Activated CD4-positive, alpha-beta T cell treated with anti-CD3 and anti-CD28 coated beads, Interleukin-2, amount 50 U/mL, for 24 hours (primary cell): ENCODE measurements at regions not wholly inside any gene's neighbourhood (a gene's known extent, or its start where the extent isn't known, plus 50 kb on each side); places are given as distances from the start of the nearest gene placed in this dataset.

ENCODE experiments used
- DNase-seq, 2 donors: peaks; one replicate each; pipeline ENCODE4 v3.0.0-alpha.2; 2020; ENCODE audit warnings: low read depth in 1 of 2, low spot score in 1 of 2

DNA sequence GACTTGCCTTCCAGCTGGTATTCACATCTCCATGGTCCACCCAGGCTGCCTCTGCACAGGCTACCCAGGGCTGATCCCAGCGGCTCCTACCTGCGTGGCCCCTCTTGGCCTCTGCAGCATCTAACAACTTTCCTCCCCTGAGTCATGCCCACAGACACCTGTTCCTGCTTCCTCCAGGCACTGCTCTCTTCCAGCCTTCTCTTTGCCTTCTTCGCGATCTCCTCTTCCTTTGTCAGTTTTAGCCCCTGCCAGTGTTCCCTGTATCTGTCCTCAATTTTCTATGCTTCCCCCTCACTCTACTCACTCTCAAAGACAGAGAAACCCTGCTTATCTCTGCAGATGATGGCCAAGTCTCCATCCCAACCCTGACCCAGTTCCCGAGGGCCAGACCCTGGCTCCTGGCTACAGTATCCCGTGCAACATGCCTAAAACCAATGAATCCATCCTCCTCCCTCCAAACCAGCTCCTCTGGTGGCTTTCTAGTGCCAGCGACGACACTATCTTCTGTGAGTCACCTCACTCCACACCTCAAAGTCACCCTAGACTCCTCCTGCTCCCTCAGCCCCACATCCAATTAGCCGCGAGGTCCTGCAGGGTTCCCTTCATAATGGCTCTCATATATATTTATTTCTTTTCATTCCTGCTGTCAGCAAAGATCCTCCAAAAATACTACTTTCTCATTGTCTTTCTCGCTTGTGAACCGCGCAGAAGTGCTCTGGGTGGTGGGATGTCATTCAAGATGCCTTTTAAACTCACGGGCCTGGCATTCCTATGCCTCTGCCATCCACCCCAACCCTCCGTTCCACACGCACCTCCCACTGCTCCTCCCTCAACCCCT, 259.2 kb downstream of the TOMM20 start:
- no peak for DNase-seq

DNA sequence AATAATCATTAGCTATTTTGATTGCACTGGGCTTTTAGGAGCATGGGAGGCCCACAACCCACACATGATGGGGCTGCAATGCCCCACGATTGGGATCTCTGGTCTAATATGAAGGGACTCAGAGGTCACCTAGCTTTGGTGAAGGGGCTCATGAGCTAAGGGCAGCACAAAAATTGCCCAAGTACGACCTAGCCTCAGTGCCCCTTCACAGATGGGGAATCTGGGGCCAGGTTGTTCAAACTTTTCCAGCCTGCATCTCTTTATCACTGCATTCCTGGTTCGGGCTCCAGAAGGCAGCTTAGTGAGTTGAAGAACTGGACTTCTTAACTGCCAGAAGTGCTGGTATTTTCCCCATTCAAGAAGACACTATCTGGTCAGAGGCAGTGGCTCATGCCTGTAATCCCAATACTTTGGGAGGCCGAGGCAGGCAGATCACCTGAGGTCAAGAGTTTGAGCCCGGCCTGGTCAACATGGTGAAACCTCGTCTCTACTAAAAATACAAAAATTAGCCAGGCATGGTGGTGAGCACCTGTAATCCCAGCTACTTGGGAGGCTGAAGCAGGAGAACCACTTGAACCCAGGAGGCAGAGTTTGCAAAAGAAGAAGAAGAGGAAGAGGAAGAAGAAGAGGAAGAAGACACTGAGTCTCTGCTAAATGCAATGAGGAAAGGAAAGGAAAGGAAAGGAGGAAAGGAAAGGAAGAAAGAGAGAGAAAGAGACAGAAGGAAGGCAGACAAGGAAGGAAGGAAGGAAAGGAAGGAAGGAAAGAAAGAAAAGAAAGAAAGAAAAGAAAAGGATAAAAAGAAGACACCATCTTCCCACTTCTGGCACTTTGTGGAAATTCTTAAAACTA, 258.5 kb upstream of the IRF2BP2 start:
- no peak for DNase-seq

DNA sequence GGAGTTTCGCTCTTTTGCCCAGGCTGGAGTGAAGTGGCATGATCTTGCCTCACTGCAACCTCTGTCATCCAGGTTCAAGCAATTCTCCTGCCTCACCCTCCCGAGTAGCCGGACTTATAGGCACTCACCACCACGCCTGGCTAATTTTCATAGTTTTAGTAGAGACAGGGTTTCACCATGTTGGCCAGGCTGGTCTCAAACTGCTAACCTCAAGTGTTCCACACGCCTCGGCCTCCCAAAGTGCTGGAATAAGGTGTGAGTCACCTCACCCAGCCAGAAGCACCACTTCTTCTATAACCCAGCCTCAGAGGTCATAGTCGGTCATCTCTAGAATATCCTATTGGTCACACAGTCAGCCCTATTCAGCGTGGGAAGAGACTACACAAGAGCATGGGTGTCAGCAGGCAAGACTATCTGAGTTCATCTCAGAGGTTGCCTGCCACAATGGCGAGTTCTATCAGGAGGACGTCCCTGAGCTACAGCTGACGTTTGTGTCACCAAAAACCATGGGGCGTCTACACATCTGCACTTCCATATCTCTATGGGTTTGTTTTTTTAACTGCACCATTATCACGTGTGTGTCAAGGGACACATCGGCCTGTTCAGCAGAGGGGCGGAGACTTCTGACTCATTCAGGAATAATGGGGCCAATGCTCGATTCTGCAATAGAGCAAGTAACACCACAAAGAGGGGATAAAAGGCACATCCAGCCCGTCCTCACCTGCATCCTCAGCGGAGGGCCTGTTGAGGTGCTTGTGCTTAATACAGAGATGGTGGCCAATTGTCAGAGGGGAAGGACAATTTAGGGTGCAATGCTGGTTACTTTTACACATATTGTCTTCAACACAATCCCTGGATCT, 256.3 kb upstream of the IRF2BP2 start:
- DNase-seq: no peak

DNA sequence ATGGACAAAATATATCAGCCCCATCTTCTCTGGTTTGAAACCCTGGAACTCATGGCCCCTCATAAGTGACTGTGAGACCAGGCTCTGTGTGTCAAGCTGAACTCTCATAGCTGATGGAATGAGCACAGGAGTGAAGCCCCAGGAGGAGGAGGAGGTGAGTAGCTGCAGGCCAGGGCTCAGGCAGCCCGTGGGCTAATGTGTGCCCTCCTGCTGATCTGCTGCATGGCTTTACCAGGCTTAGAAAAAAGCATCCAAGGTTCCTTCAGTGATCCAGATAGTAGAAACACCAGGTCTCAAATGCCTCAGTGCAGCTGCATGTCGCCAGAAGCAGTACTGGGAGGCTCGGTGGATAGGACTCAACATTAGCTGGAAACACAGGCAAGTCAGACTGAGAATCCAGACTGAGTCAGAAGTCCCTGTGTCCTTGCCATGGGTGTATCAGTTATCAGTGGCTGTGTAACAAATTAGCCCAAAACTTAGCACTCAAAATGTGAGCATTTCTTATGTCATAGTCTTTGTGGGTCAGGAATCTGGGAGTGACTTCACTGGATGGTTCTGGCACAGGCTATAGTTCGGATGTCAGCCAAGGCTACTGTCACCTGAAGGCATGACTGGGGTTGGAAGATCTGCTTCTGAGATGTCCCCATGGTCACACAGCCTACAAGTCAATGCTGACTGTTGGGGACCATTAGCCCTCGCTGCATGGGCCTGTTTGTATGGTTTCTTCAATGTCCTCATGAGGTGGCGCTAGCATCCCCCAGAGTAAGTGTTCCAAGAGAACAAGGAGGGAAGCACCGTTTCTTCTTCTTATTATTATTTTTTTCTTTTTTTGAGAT, 255.4 kb upstream of the IRF2BP2 start:
- DNase-seq: no peak

DNA sequence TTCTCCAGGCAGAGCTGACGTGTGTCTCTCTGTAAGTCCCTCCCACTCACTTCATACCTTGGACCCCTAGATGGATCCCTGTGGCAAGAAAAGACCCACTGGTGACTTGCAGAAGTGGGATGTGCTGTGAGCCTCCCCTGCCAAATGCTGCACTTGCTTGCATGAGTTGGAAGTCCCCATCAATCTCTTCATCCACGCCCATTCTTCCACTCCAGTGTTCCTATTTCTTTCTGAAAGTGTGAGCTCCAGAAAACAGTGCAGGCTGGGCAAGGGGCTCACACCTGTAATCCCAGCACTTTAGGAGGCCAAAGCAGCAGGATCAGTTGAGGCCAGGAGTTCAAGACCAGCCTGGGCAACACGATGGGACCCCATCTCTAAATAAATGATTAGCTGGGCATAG, 254.1 kb upstream of the IRF2BP2 start:
- DNase-seq: no peak

DNA sequence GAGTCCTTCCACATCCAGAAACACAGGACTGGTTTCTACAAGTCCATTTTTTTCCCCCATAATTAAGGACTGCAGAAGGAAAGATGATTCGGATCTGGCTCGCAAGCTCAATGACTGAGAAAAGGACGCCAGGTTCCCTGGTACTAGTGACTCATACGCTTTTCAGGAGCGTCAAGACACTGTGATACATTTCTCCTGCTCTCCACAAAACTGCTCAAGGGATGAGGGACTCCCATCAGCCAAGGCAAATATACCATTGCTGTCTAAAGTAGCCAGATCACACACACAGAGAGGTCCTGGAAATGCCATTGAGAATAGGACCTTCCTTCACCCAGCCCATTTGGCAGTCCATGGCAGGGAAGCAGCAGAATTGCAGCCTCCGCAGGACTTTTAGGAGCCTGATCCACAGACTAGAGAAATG, 253.6 kb upstream of the IRF2BP2 start:
- no peak for DNase-seq

DNA sequence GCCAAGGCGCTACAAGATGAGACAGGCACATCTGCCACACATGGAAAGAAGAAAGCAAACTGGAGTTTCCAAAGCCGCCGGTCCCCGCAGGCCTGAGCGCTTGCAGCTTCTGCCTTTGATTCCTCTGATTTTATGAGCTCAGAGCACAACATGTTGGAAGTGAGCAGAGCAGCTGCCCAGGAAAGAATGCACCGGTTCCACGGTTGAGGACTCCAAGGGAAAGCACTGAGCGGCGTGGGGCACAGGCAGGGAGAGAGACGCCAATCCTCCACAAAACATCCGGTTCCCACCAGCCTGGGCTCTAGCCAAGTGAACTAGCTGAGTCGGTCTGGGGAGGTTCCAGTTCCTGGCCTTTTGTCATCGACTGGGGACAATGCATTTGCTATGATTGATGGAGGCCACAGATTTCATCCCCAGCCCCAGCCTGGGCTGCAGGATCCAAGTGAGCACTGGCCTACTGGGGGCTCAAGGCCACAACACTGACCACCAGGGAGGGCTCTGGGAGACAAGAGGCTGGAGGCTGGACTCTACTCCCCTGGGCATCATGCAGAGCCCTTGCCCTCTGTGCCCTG, 253.1 kb upstream of the IRF2BP2 start:
- no peak for DNase-seq

DNA sequence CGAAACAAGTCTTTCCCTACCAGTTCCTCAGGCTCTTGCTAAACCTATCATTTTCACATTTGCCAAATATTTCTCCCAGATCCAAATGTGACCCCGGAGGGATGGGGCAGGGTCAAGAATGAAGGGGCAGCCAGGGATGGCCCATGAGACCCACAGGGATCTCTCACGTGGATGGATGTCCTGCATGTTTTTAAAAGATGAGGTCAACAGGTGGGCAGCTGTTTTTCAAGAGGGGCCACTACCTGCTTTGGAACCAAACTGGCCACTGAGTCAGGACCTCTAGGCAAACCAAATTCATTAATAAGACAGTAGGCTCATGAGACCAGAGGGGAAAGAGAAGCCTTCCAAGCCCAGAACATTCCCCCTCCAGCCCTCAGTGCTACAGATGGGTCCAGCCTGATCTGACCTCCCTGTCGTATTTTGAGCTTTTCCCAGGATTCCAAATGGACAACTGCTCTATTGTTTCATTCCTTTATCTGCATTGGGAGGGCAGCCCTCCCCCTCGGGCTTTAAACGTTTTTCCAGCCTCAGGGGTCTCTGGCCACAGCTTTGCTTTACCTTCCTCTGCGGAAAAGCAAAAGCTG, 252.5 kb upstream of the IRF2BP2 start:
- no peak for DNase-seq

DNA sequence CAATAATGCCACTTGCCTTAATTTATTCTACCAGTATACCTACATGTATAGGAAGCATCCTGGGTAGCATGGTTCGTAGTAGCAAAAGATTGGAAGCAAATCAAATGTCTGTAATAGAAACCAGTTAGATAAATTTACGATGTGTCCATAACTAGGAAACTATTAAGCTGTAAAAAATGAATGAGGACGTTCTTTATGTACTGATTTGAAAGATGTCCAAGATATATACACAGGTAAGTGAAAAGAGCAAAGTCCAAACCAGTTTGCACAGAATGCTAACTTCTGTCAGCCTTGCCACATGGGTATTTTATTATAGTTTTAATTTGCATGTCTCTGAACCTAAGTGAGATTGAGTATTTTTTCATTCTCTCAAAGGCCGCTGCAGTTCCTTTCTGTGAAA, 251.8 kb upstream of the IRF2BP2 start:
- DNase-seq: no peak

DNA sequence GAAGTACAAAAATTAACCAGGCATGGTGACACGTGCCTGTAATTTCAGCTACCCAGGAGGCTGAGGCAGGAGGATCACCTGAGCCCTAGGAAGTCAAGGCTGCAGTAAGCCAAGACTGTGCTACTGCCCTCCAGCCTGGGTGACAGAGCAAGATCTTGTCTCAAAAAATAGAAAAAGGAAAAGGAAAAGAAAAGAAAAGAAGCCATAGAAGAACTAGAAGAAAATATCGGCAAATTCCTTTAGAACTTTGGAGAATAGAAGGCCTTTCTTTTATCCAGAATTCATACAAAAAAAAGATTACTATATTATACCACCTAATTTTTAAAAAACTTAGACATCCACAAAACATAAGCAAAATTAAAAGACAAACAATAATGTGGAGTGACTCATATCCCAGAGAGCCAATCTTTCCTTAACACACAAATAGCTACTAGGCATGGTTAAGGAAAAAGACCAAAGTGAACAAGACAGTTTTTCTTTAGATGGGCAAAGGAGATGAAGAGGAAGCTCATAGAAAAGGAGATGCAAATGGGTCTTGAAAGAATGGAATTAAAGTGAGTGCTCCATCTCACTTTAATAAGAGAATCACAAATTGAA, 251.1 kb upstream of the IRF2BP2 start:
- DNase-seq: no peak

DNA sequence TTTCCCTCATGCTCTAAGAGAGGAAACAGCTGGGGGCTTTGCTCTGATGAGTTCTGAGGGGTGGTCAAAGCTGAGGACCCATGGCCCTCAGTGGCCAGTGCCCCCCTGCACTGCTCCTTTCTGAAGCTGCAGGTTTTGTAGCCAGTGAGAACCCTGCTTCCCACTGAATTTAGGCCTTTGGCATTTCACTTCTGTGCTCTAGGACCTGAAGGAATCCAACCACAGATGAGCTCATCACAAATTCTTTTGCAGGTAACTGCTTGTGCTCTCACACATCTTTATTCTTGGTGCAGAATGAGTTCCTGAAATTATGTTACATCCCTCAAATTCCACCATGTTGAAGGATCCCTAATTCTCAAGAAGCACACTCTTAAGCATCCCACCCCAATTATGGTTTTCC, 248.7 kb upstream of the IRF2BP2 start:
- DNase-seq: no peak

DNA sequence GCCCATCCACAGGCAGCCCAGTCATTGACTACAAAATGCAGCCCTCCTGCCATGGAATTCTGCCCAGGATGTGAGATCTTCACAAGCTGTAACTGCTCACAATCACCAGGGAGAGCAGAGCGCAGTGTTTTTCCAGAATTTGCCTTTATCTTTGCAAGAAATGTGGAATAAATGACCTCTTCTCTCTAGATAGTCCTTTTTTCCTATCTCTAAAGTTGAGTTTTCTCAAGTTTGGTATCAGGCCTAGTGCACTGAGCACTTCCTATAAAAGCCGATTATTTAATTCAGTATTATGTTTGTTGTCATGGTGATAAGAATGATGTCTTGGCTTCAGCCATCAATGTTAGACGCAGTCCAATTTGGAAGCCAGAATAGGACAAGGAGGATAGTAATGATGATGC, 246.9 kb upstream of the IRF2BP2 start:
- no peak for DNase-seq

DNA sequence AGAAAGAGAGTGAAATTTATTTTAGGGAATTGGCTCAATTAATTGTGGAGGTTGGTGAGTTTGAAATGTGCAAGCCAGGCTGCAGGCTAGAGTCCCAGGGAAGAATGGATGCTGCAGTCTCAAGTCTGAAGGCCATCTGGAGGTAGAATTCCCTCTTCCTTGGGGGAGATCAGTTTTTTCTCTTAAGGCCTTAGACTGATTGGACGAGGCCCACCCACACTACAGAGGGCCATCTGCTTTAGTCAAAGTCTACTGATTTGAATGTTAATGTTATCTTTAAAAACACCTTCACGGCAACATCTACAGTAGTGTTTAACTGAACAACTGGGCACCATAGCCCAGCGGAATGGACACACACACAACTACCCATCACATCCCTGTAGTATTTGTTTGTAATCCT, 245.9 kb upstream of the IRF2BP2 start:
- no peak for DNase-seq

DNA sequence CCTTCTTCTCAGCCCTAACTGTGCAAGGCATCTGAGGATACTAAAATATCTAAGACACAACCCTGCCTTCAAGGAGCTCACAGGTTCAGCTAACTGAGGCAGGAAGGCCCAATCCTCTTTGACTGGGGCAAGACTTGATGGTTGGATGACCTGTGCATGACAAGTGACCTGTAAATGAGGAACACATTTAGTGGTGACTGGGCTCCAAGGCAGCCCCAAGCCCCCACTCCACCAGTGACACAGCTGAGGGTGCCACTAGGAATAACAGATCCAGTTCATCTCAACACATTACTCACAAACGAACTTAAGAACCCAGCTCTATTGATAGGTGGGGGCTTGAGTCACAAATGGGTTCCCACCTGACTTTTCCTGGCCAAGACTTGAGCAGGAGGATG, 244.7 kb upstream of the IRF2BP2 start:
- no peak for DNase-seq

DNA sequence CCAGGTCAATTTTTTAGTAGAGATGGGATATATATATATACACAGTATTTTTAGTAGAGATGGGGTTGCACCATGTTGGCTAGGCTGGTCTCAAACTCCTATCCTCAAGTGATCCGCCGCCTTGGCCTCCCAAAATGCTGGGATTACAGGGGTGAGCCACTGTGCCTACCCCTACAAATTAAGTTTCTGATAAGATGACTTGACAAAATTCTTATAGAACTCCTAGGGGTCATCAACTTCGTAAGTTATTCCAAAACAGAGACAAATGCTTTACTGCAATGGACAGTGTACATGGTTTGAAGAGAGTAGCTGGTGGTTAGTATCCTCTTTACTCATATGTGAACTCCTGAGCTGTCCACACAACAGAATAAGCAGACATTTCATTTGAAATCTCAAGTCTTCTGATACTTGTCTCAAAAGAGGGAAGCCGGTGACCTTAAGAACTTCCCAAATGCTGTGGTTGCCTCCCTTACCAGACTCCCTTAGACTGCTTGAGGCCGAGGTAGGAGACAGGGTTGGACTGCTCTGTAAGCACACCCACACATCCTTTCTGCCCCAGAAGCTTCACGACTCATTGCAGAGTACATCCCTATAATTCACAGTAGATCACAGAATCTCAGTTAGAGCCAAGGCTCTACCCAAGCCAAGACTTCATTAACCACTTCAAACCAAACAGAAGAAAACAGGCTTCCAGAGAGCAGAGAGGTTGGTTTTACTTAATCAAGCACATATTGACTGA, 244.1 kb upstream of the IRF2BP2 start:
- DNase-seq: no peak

DNA sequence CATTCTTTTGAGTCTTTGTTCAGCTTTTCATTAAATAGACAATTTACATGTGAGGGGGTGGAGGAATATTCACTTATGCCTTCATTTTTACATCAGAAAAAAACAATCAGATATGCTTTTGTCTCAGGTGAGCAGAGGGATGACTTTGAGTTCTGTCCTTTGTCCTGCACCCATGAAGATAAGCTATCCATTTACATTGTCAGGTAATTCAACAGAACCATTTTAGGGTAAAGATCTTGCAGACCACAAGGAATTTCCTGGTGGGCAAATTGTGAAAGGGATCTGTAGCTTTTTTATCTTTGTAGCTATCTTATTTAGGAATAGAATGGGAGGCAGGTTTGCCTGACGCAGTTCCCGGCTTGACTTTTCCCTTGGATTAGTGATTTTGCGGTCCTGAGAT, 242.7 kb upstream of the IRF2BP2 start:
- no peak for DNase-seq

DNA sequence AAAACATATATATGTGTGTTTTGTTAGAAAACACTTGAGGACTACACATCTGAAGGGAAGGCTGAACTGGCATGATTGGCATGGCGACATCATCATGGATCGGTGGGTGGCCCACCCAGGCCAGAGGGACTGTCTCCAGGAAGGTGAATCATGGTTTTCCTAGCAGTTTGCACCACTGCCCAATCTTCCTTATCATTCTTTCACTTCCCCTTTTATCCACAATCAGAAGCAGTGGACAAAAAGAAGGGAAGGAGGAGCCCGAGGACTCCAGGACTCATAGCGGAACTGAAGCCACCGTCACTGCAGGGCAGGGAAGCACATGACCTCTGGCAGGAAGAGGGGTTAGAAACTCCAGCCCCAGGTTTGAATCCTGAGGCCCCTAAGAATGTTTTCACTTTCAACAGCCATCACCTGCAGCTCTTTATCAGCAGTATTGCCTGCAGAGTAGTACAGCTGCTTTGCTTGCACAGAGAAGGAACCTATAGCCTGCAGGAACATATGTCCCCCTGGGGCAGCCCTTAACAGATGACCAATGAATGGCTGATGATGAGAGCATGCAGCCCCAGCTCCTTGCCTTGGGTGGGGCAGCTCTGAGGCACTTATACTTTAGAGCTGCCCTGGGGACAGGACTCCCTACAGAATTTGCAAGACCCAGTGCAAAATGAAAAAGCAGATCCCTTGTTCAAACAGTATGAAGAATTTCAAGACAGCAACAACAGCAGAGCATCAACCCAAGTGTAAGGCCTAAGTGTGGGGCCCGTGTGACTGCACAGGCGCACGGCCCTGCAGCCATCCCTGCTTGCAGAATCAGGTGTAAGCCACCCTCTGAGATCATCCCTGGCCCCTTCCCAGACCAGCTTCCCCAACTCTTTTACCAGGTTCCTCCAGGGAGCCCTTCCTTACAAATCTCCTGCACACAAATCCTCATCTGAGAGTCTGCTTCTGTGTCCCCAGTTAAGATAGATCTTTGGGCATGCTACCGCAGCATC, 241.8 kb upstream of the IRF2BP2 start:
- no peak for DNase-seq

DNA sequence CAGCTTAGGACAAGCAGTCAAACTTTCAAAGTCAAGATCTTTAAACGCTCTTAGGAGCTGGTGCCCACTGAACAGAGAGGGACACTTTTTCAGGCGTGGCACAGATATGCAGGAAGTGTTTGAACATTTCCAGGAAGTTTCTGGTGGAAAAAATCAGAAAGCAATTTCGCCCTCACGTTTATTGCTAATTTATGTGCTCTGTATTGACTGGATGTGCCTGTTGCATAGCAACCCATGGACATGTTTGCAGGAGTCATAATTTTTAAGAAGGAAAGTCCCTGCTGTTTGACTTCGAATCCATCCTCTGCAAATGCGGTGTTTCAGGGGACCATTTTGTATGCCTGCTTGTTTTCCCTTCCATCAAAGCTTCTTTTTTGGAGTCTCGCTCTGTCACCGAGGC, 239.9 kb upstream of the IRF2BP2 start:
- no peak for DNase-seq
